ENCODE measurements at regions not wholly inside any gene's neighbourhood (a gene's known extent, or its start where the extent isn't known, plus 50 kb on each side); places are given as distances from the start of the nearest gene placed in this dataset.
"Not testable (repeated sequence)": the region's sequence is repeated elsewhere in the genome, so short reads cannot be mapped to it uniquely, and the experiment has no call there.

GRCh38 chr6:159416891-159417560, 247.8 kb downstream of the FNDC1 start:
- no peak for TF ChIP-seq CTCF (IDR thresholded peaks at IDR 0.05; ENCODE audit: poor library complexity, severe bottlenecking)
- H3K4me1 ChIP-seq (ENCODE audit: insufficient read depth, poor library complexity, severe bottlenecking), result no peaks in the 10 kb centered on the region
- ATAC-seq (ENCODE audit: low read depth) (no peak), DNase-seq (ENCODE audit: low spot score) (no peak)
- no peak overlapping the region for H3K27ac ChIP-seq (ENCODE audit: poor library complexity, severe bottlenecking)
- H3K4me3 ChIP-seq (ENCODE audit: severe bottlenecking), result no peak overlapping the region
- peaks cover 7% of the 10 kb centered on the region for H3K9me3 ChIP-seq (ENCODE audit: severe bottlenecking)
- no peaks in the 10 kb centered on the region for H3K27me3 ChIP-seq (ENCODE audit: insufficient read depth, poor library complexity, severe bottlenecking)
- no peaks in the 10 kb centered on the region for H3K36me3 ChIP-seq (ENCODE audit: low read depth)

- TF ChIP-seq CTCF (IDR thresholded peaks at IDR 0.05; ENCODE audit: poor library complexity, severe bottlenecking), result no peak
- ATAC-seq (ENCODE audit: low read depth), result no peak
- H3K9me3 ChIP-seq (ENCODE audit: severe bottlenecking), result peaks cover 7% of the 10 kb centered on the region
- H3K36me3 ChIP-seq (ENCODE audit: low read depth), result no peaks in the 10 kb centered on the region
- no peak overlapping the region for H3K4me3 ChIP-seq (ENCODE audit: severe bottlenecking)
- H3K4me1 ChIP-seq (ENCODE audit: insufficient read depth, poor library complexity, severe bottlenecking), result no peaks in the 10 kb centered on the region
- H3K27ac ChIP-seq (ENCODE audit: poor library complexity, severe bottlenecking), result no peak overlapping the region
- no peak for DNase-seq (ENCODE audit: low spot score)
- H3K27me3 ChIP-seq (ENCODE audit: insufficient read depth, poor library complexity, severe bottlenecking), result no peaks in the 10 kb centered on the region
Measured at GRCh38 chr6:159415540-159415939, 246.3 kb downstream of the FNDC1 start.

- ATAC-seq (ENCODE audit: low read depth) (no peak), DNase-seq (ENCODE audit: low spot score) (no peak)
- no peak overlapping the region for H3K27ac ChIP-seq (ENCODE audit: poor library complexity, severe bottlenecking)
- H3K27me3 ChIP-seq (ENCODE audit: insufficient read depth, poor library complexity, severe bottlenecking), result no peaks in the 10 kb centered on the region
- H3K9me3 ChIP-seq (ENCODE audit: severe bottlenecking), result peaks cover 7% of the 10 kb centered on the region
- TF ChIP-seq CTCF (IDR thresholded peaks at IDR 0.05; ENCODE audit: poor library complexity, severe bottlenecking), result no peak
- H3K4me1 ChIP-seq (ENCODE audit: insufficient read depth, poor library complexity, severe bottlenecking), result no peaks in the 10 kb centered on the region
- H3K4me3 ChIP-seq (ENCODE audit: severe bottlenecking), result no peak overlapping the region
- no peaks in the 10 kb centered on the region for H3K36me3 ChIP-seq (ENCODE audit: low read depth)
Measured at GRCh38 chr6:159414711-159415110, 245.5 kb downstream of the FNDC1 start.

GRCh38 chr6:159407211-159407780, 238.1 kb downstream of the FNDC1 start:
- not testable (repeated sequence) for H3K4me3 ChIP-seq (ENCODE audit: severe bottlenecking); H3K27ac ChIP-seq (ENCODE audit: poor library complexity, severe bottlenecking); H3K36me3 ChIP-seq (ENCODE audit: low read depth); H3K27me3 ChIP-seq (ENCODE audit: insufficient read depth, poor library complexity, severe bottlenecking); ATAC-seq (ENCODE audit: low read depth); DNase-seq (ENCODE audit: low spot score); H3K9me3 ChIP-seq (ENCODE audit: severe bottlenecking); H3K4me1 ChIP-seq (ENCODE audit: insufficient read depth, poor library complexity, severe bottlenecking)

- H3K4me1 ChIP-seq (ENCODE audit: insufficient read depth, poor library complexity, severe bottlenecking), result no peaks in the 10 kb centered on the region
- H3K4me3 ChIP-seq (ENCODE audit: severe bottlenecking), result no peak overlapping the region
- DNase-seq (ENCODE audit: low spot score) (no peak), ATAC-seq (ENCODE audit: low read depth) (no peak)
- no peaks in the 10 kb centered on the region for H3K9me3 ChIP-seq (ENCODE audit: severe bottlenecking)
- TF ChIP-seq CTCF (IDR thresholded peaks at IDR 0.05; ENCODE audit: poor library complexity, severe bottlenecking), result no peak
- peaks cover 2% of the 10 kb centered on the region for H3K27me3 ChIP-seq (ENCODE audit: insufficient read depth, poor library complexity, severe bottlenecking)
- H3K36me3 ChIP-seq (ENCODE audit: low read depth), result no peaks in the 10 kb centered on the region
- no peak overlapping the region for H3K27ac ChIP-seq (ENCODE audit: poor library complexity, severe bottlenecking)
Measured at GRCh38 chr6:159404296-159404695, 235.1 kb downstream of the FNDC1 start.
